B cell (primary cell): ENCODE measurements at regions not wholly inside any gene's neighbourhood (a gene's known extent, or its start where the extent isn't known, plus 50 kb on each side); places are given as distances from the start of the nearest gene placed in this dataset.

Experiments
- ATAC-seq: fragments of 200-7000 bp; cut with Tn5 transposase; one replicate; pipeline ENCODE4 v1.10.0; 2021; ENCODE audit warnings: low read depth, mild to moderate bottlenecking, moderate number of reproducible peaks, moderate library complexity
- CTCF ChIA-PET: fragments of 350-600 bp; sonication (Branson Sonifier 250); formaldehyde crosslinking; loops from one replicate; lab custom pipeline; 2021; ENCODE audit warnings: antibody characterized with exemption, inconsistent platforms; lab: Charles Lee
- POLR2A ChIA-PET: fragments of 350-600 bp; sonication (Branson Sonifier 250); formaldehyde crosslinking; loops from one replicate; lab custom pipeline; 2021; ENCODE audit warnings: antibody characterized with exemption; lab: Charles Lee
- DNase-seq: peaks from one replicate; pipeline ENCODE4 v3.0.0; 2013
- H2AFZ ChIP-seq: 2 replicates; pipeline ENCODE4 v1.6.1; 2012; ENCODE audit warnings: mild to moderate bottlenecking, low read depth, low read length; ENCODE audit not compliant: insufficient read depth, poor library complexity, severe bottlenecking
- H3K27ac ChIP-seq, 2 donors: 1 replicate in 1 of 2; 2 replicates in 1 of 2; pipeline ENCODE4 v1.5.1; 2012 to 2013; ENCODE audit warnings: low read length in 2 of 2, mild to moderate bottlenecking in 2 of 2, moderate library complexity in 1 of 2
- H3K27me3 ChIP-seq, 4 experiments: fragments of 200-600 bp in 1 of 4; sonication (generic) in 1 of 4; replicated peaks in 1 of 4; 1 replicate in 2 of 4; 2 replicates in 2 of 4; pipeline versions ENCODE4 v1.6.1 to v1.7.0; 2013 to 2016; ENCODE audit warnings: low read length in 3 of 4, mild to moderate bottlenecking in 2 of 4, mixed read lengths in 1 of 4, moderate library complexity in 1 of 4; ENCODE audit not compliant: insufficient read depth in 4 of 4, control insufficient read depth in 3 of 4; ENCODE audit errors: control extremely low read depth in 1 of 4
- H3K36me3 ChIP-seq, 2 experiments: replicated peaks in 1 of 2; 1 replicate in 1 of 2; 2 replicates in 1 of 2; pipeline versions ENCODE4 v1.6.1 to v1.7.1; 2013; ENCODE audit warnings: low read length in 1 of 2; ENCODE audit not compliant: insufficient read depth in 2 of 2, control insufficient read depth in 1 of 2; ENCODE audit errors: control extremely low read depth in 1 of 2, extremely low read depth in 1 of 2
- H3K4me1 ChIP-seq, 2 donors: fragments of 200-600 bp in 1 of 2; sonication (generic) in 1 of 2; 1 replicate in 1 of 2; 2 replicates in 1 of 2; pipeline versions ENCODE4 v1.5.1 to v1.6.1; 2013 to 2017; ENCODE audit warnings: low read length in 2 of 2; ENCODE audit not compliant: control insufficient read depth in 2 of 2, insufficient read depth in 2 of 2
- H3K4me2 ChIP-seq: replicated peaks from 2 replicates; pipeline ENCODE3; 2012; ENCODE audit warnings: mild to moderate bottlenecking, low read depth, low read length; ENCODE audit not compliant: poor library complexity, severe bottlenecking
- H3K4me3 ChIP-seq, 5 experiments: fragments of 200-600 bp in 1 of 5; sonication (generic) in 1 of 5; 1 replicate in 3 of 5; 2 replicates in 2 of 5; pipeline versions ENCODE4 v1.5.1 to v1.7.0; 2011 to 2016; ENCODE audit warnings: low read length in 4 of 5, mild to moderate bottlenecking in 4 of 5, low read depth in 2 of 5, control low read depth in 1 of 5, moderate library complexity in 1 of 5; ENCODE audit not compliant: insufficient read depth in 1 of 5; ENCODE audit errors: control extremely low read depth in 1 of 5, extremely low read depth in 1 of 5
- H3K79me2 ChIP-seq: fragments of 200-600 bp; sonication (generic); one replicate; pipeline ENCODE4 v1.6.0; 2016; ENCODE audit warnings: low read length; ENCODE audit not compliant: control insufficient read depth, insufficient read depth
- H3K9ac ChIP-seq: fragments of 200-600 bp; sonication (generic); 2 replicates; pipeline ENCODE4 v1.6.1; 2017; ENCODE audit warnings: mild to moderate bottlenecking, low read length, moderate library complexity
- H3K9me3 ChIP-seq, 3 donors: one replicate each; pipeline versions ENCODE4 v1.6.1 to v1.7.1; 2013; ENCODE audit warnings: low read length in 2 of 3; ENCODE audit not compliant: control insufficient read depth in 2 of 3, insufficient read depth in 1 of 3; ENCODE audit errors: control extremely low read depth in 1 of 3
- H4K20me1 ChIP-seq: 2 replicates; pipeline ENCODE4 v1.6.0; 2012; ENCODE audit warnings: mild to moderate bottlenecking, low read length; ENCODE audit not compliant: insufficient read depth, control insufficient read depth, poor library complexity, severe bottlenecking
- H3K27ac Mint-ChIP-seq: one replicate; pipeline ENCODE4 v1.8.0; 2021; ENCODE audit warnings: mixed read lengths
- H3K27me3 Mint-ChIP-seq: one replicate; pipeline ENCODE4 v1.8.0; 2021; ENCODE audit warnings: mixed read lengths
- H3K4me1 Mint-ChIP-seq: one replicate; pipeline ENCODE4 v1.8.0; 2021; ENCODE audit warnings: mixed read lengths
- H3K4me3 Mint-ChIP-seq: one replicate; pipeline ENCODE4 v1.8.0; 2021; ENCODE audit warnings: mixed read lengths
- H3K9me3 Mint-ChIP-seq: one replicate; pipeline ENCODE4 v1.8.0; 2022; ENCODE audit warnings: mixed read lengths; ENCODE audit not compliant: insufficient read depth
- CTCF ChIP-seq: fragments of 200-600 bp; IDR thresholded peaks from one replicate; pipeline ENCODE4 v1.8.0; 2022; ENCODE audit warnings: antibody characterized with exemption, mild to moderate bottlenecking
- EZH2 ChIP-seq: IDR thresholded peaks from 2 replicates; pipeline ENCODE4 v1.6.1; 2012; ENCODE audit warnings: borderline replicate concordance, low read depth, mild to moderate bottlenecking, moderate library complexity, low read length; ENCODE audit not compliant: insufficient read depth, poor library complexity, severe bottlenecking
- WGBS: methylation state at CpG from one replicate; pipeline ENCODE4 v1.1.5; 2013; ENCODE audit warnings: missing lambda C conversion rate; ENCODE audit not compliant: insufficient coverage; 5-methylcytosine and 5-hydroxymethylcytosine counted together
- intact Hi-C: fragments of 100-400 bp; cut with micrococcal nuclease; formaldehyde crosslinking; loops from one replicate; pipeline ENCODE4 v1.10.0; 2022

DNA sequence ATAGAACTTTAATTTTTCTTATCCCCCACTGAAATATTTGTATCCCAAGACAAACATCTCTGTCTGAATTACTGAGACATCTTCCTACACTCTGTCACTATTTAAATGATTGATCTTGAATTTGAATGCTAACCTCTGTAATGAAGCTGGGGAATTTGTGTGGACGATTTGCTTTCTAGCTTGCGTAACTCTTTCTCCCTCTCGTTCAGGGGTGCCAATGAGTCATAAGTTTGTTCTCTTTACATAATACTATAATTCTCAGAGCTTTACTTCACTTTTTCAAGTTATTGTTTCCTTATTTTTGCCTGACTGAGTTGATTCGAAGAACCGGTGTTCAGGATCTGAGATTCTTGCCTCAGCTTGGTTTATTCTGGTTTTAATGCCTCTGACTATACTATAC, 783.3 kb upstream of the CADM2 start:
- H3K4me2 ChIP-seq, result no peak overlapping the region
- no peaks in the 10 kb centered on the region for H3K79me2 ChIP-seq
- no peaks in the 10 kb centered on the region for H3K4me1 Mint-ChIP-seq
- H3K27me3 ChIP-seq, result no peaks in the 10 kb centered on the region
- TF ChIP-seq CTCF (no peak), EZH2 (no peak)
- no peak overlapping the region for H3K9ac ChIP-seq
- ChIA-PET POLR2A (no interaction called here), CTCF (no interaction called here)
- H3K9me3 ChIP-seq, result no peaks in the 10 kb centered on the region
- no peaks in the 10 kb centered on the region for H3K4me1 ChIP-seq
- ATAC-seq, result no peak
- intact Hi-C loops, result no loop called here
- no peaks in the 10 kb centered on the region for H3K36me3 ChIP-seq
- H2AFZ ChIP-seq, result no peak overlapping the region
- WGBS, result no CpG with 5 or more reads among the region's 5 CpGs
- no peak overlapping the region for H3K4me3 Mint-ChIP-seq
- no peak overlapping the region for H3K27ac Mint-ChIP-seq
- H3K27me3 Mint-ChIP-seq, result no peaks in the 10 kb centered on the region
- no peak overlapping the region for H3K27ac ChIP-seq
- H3K9me3 Mint-ChIP-seq, result peaks cover 5% of the 10 kb centered on the region
- no peak for DNase-seq
- no peaks in the 10 kb centered on the region for H4K20me1 ChIP-seq
- H3K4me3 ChIP-seq, result no peak overlapping the region

- Histone ChIP-seq H2AFZ (no peak overlapping the region), H4K20me1 (no peaks in the 10 kb centered on the region), H3K36me3 (no peaks in the 10 kb centered on the region), H3K9me3 (no peaks in the 10 kb centered on the region), H3K9ac (no peak overlapping the region), H3K79me2 (no peaks in the 10 kb centered on the region), H3K27me3 (no peaks in the 10 kb centered on the region), H3K4me3 (no peak overlapping the region), H3K4me2 (no peak overlapping the region), H3K27ac (no peak overlapping the region), H3K4me1 (no peaks in the 10 kb centered on the region)
- H3K27me3 Mint-ChIP-seq, result no peaks in the 10 kb centered on the region
- ChIA-PET CTCF (no interaction called here), POLR2A (no interaction called here)
- intact Hi-C loops, result no loop called here
- H3K9me3 Mint-ChIP-seq, result peaks cover 2% of the 10 kb centered on the region
- H3K4me1 Mint-ChIP-seq, result no peaks in the 10 kb centered on the region
- ATAC-seq (no peak), DNase-seq (no peak)
- 100% methylated on average over 1 of the region's 2 CpGs for WGBS
- H3K4me3 Mint-ChIP-seq, result no peak overlapping the region
- H3K27ac Mint-ChIP-seq, result no peak overlapping the region
- TF ChIP-seq EZH2 (no peak), CTCF (no peak)
Measured at GRCh38 chr3:84184937-84185336, 773.9 kb upstream of the CADM2 start.
